Colonic mucosa (tissue), 4 donors: ENCODE measurements at regions not wholly inside any gene's neighbourhood (a gene's known extent, or its start where the extent isn't known, plus 50 kb on each side); places are given as distances from the start of the nearest gene placed in this dataset.

ENCODE experiments used
- DNase-seq: peaks from one replicate; pipeline ENCODE4 v3.0.0-alpha.2; 2020
- H3K27ac ChIP-seq: fragments of 200-600 bp; one replicate; pipeline ENCODE4 v1.8.0; 2021
- H3K27me3 ChIP-seq: fragments of 200-600 bp; one replicate; pipeline ENCODE4 v1.8.0; 2021
- H3K36me3 ChIP-seq: fragments of 200-600 bp; one replicate; pipeline ENCODE4 v1.8.0; 2021
- H3K4me1 ChIP-seq: fragments of 200-600 bp; one replicate; pipeline ENCODE4 v1.8.0; 2021; ENCODE audit warnings: mild to moderate bottlenecking
- H3K4me3 ChIP-seq: fragments of 200-600 bp; one replicate; pipeline ENCODE4 v1.8.0; 2021
- H3K9ac ChIP-seq, 2 donors: one replicate each; pipeline ENCODE4 v1.7.0; 2013; ENCODE audit warnings: control low read depth in 2 of 2, low read depth in 2 of 2, low read length in 2 of 2
- H3K9me3 ChIP-seq: fragments of 200-600 bp; one replicate; pipeline ENCODE4 v1.8.0; 2021
- CTCF ChIP-seq: fragments of 200-600 bp; IDR thresholded peaks from one replicate; pipeline ENCODE4 v1.8.0; 2022; ENCODE audit warnings: antibody characterized with exemption, mild to moderate bottlenecking
- intact Hi-C: fragments of 100-400 bp; cut with DNase I; formaldehyde crosslinking; loops from one replicate; pipeline ENCODE4 v1.14.1; 2022
- donor health status: healthy.
- donor health status: DM: no; HTN: no; CAD: no.
- donor health status: DM: no; HTN: no; CAD: no.

GRCh38 chr16:54359555-54359954, 73.0 kb upstream of the IRX3 start:
- Histone ChIP-seq H3K27me3 (no peaks in the 10 kb centered on the region), H3K27ac (no peak overlapping the region), H3K4me3 (no peak overlapping the region), H3K9me3 (no peaks in the 10 kb centered on the region), H3K36me3 (no peaks in the 10 kb centered on the region), H3K4me1 (no peaks in the 10 kb centered on the region), H3K9ac (no peak overlapping the region)
- no peak for TF ChIP-seq CTCF
- intact Hi-C loops: no loop called here
- DNase-seq: no peak

- no peak for TF ChIP-seq CTCF
- no peaks in the 10 kb centered on the region for H3K27me3 ChIP-seq
- no peaks in the 10 kb centered on the region for H3K36me3 ChIP-seq
- H3K4me1 ChIP-seq: no peaks in the 10 kb centered on the region
- H3K4me3 ChIP-seq: no peak overlapping the region
- intact Hi-C loops: no loop called here
- DNase-seq: no peak
- no peak overlapping the region for H3K27ac ChIP-seq
- no peaks in the 10 kb centered on the region for H3K9me3 ChIP-seq
- H3K9ac ChIP-seq: no peak overlapping the region
These were observed 72.5 kb upstream of the IRX3 start for GRCh38 chr16:54359081-54359480.

- no peaks in the 10 kb centered on the region for H3K4me1 ChIP-seq
- no peak overlapping the region for H3K4me3 ChIP-seq
- H3K9me3 ChIP-seq: no peaks in the 10 kb centered on the region
- no peak overlapping the region for H3K9ac ChIP-seq
- no peak overlapping the region for H3K27ac ChIP-seq
- H3K27me3 ChIP-seq: no peaks in the 10 kb centered on the region
- no peaks in the 10 kb centered on the region for H3K36me3 ChIP-seq
- intact Hi-C loops: no loop called here
- DNase-seq: no peak
- no peak for TF ChIP-seq CTCF
These were observed 69.8 kb upstream of the IRX3 start for GRCh38 chr16:54356391-54356790.

GRCh38 chr16:54355251-54355650, 68.7 kb upstream of the IRX3 start:
- intact Hi-C loops: no loop called here
- Histone ChIP-seq H3K9me3 (no peaks in the 10 kb centered on the region), H3K27ac (no peak overlapping the region), H3K27me3 (no peaks in the 10 kb centered on the region), H3K4me1 (no peaks in the 10 kb centered on the region), H3K9ac (no peak overlapping the region), H3K4me3 (no peak overlapping the region), H3K36me3 (no peaks in the 10 kb centered on the region)
- DNase-seq: no peak
- TF ChIP-seq CTCF: no peak

- intact Hi-C loops: no loop called here
- no peak for TF ChIP-seq CTCF
- Histone ChIP-seq H3K4me1 (no peaks in the 10 kb centered on the region), H3K9ac (no peak overlapping the region), H3K27me3 (no peaks in the 10 kb centered on the region), H3K9me3 (no peaks in the 10 kb centered on the region), H3K36me3 (no peaks in the 10 kb centered on the region), H3K4me3 (no peak overlapping the region), H3K27ac (no peak overlapping the region)
- DNase-seq: no peak
These were observed 66.5 kb upstream of the IRX3 start for GRCh38 chr16:54353097-54353496.

GRCh38 chr16:54351171-54351570, 64.6 kb upstream of the IRX3 start:
- no peaks in the 10 kb centered on the region for H3K27me3 ChIP-seq
- DNase-seq: no peak
- no peaks in the 10 kb centered on the region for H3K36me3 ChIP-seq
- no peak overlapping the region for H3K9ac ChIP-seq
- H3K4me1 ChIP-seq: no peaks in the 10 kb centered on the region
- TF ChIP-seq CTCF: no peak
- no peak overlapping the region for H3K4me3 ChIP-seq
- intact Hi-C loops: no loop called here
- no peak overlapping the region for H3K27ac ChIP-seq
- H3K9me3 ChIP-seq: no peaks in the 10 kb centered on the region
